CD4-positive, alpha-beta T cell (primary cell): ENCODE measurements at regions not wholly inside any gene's neighbourhood (a gene's known extent, or its start where the extent isn't known, plus 50 kb on each side); places are given as distances from the start of the nearest gene placed in this dataset.

Source experiments
- ATAC-seq: fragments of 200-7000 bp; cut with Tn5 transposase; one replicate; pipeline ENCODE4 v1.10.0; 2022; ENCODE audit warnings: mild to moderate bottlenecking; ENCODE audit not compliant: poor library complexity
- CTCF ChIA-PET: fragments of 350-600 bp; sonication (Branson Sonifier 250); formaldehyde crosslinking; loops from one replicate; lab custom pipeline; 2021; ENCODE audit warnings: antibody characterized with exemption, inconsistent platforms; lab: Charles Lee
- POLR2A ChIA-PET: fragments of 350-600 bp; sonication (Branson Sonifier 250); formaldehyde crosslinking; loops from one replicate; lab custom pipeline; 2021; ENCODE audit warnings: antibody characterized with exemption, inconsistent platforms; lab: Charles Lee
- DNase-seq, 14 experiments: peaks; one replicate each; pipeline ENCODE4 v3.0.0-alpha.2; 2013 to 2020; ENCODE audit warnings: mixed read lengths in 2 of 14
- H3K27ac ChIP-seq, 2 donors: one replicate each; pipeline versions ENCODE4 v1.5.1 to v1.7.0; 2013; ENCODE audit warnings: low read length in 2 of 2, low read depth in 1 of 2, mild to moderate bottlenecking in 1 of 2
- H3K27me3 ChIP-seq, 2 experiments: 1 replicate in 1 of 2; 2 replicates in 1 of 2; pipeline versions ENCODE4 v1.6.1 to v1.7.0; 2013; ENCODE audit warnings: low read length in 2 of 2, control low read depth in 1 of 2, mild to moderate bottlenecking in 1 of 2, moderate library complexity in 1 of 2; ENCODE audit not compliant: insufficient read depth in 2 of 2, control insufficient read depth in 1 of 2
- H3K36me3 ChIP-seq: one replicate; pipeline ENCODE4 v1.6.1; 2013; ENCODE audit warnings: low read length, control low read depth; ENCODE audit not compliant: insufficient read depth
- H3K4me1 ChIP-seq: one replicate; pipeline ENCODE4 v1.6.1; 2013; ENCODE audit warnings: low read length, control low read depth; ENCODE audit not compliant: insufficient read depth
- H3K4me3 ChIP-seq: one replicate; pipeline ENCODE4 v1.5.1; 2013; ENCODE audit warnings: mild to moderate bottlenecking, low read length, moderate library complexity
- H3K9me3 ChIP-seq, 2 experiments: 1 replicate in 1 of 2; 2 replicates in 1 of 2; pipeline versions ENCODE4 v1.6.1 to v1.7.0; 2013; ENCODE audit warnings: low read length in 2 of 2, mild to moderate bottlenecking in 2 of 2, control low read depth in 1 of 2, moderate library complexity in 1 of 2; ENCODE audit not compliant: control insufficient read depth in 1 of 2, insufficient read depth in 1 of 2
- H3K27ac Mint-ChIP-seq: one replicate; pipeline ENCODE4 v1.8.0; 2020; ENCODE audit warnings: mixed read lengths
- H3K27me3 Mint-ChIP-seq: one replicate; pipeline ENCODE4 v1.8.0; 2021; ENCODE audit warnings: mixed read lengths
- H3K36me3 Mint-ChIP-seq: one replicate; pipeline ENCODE4 v1.8.0; 2021; ENCODE audit warnings: low read depth, mixed read lengths
- H3K4me1 Mint-ChIP-seq: one replicate; pipeline ENCODE4 v1.8.0; 2021; ENCODE audit warnings: low read depth, mixed read lengths
- H3K4me3 Mint-ChIP-seq: one replicate; pipeline ENCODE4 v1.8.0; 2020; ENCODE audit warnings: mild to moderate bottlenecking, mixed read lengths
- H3K9me3 Mint-ChIP-seq: one replicate; pipeline ENCODE4 v1.8.0; 2020; ENCODE audit warnings: mixed read lengths
- intact Hi-C, 2 experiments: fragments of 100-400 bp; cut with DNase I in 1 of 2; cut with micrococcal nuclease in 1 of 2; formaldehyde crosslinking; loops; one replicate each; pipeline versions ENCODE4 v1.15.1 to v1.9.0; 2023 to 2025; cut with DNase I, micrococcal nuclease
- TF ChIP-seq, protein P1 (sequence below): fragments of 200-600 bp; IDR thresholded peaks from one replicate; pipeline ENCODE4 v1.8.0; 2022; ENCODE audit warnings: antibody characterized with exemption, mild to moderate bottlenecking

DNA sequence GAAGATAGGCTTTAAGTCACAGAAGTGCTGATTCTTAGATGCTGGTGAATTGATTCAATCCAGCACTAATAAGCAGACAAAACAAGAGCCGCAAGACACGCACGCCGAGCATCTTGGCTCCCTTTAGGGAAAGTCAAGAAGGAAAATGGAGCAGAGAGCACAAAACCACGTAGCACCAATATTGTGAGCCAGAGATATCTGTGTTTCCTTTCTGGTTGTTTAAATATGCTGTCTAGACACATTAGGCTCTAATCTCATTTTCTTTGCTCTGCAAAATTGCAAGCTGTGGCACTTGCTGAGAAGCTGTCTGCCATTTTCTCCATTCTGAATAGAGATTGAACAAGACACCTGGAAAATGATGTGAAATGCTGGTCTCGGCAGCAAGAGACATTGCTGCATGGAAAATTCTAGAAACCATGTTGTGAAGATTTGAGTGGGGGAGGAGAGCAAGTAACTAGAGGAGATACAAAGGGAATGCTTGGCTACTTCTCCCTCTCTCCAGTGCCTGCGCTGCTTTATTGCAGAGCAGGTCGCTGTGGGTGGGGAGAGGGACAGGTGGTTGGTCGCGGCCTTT is 336.3 kb downstream of the MED10 start:
- Histone ChIP-seq H3K27me3 (peaks cover 0 to 2% of the 10 kb centered on the region in 2 experiments), H3K27ac (no peak overlapping the region), H3K9me3 (peaks cover 0 to 14% of the 10 kb centered on the region in 2 experiments), H3K4me1 (no peaks in the 10 kb centered on the region), H3K36me3 (no peaks in the 10 kb centered on the region), H3K4me3 (no peak overlapping the region)
- no peaks in the 10 kb centered on the region for H3K36me3 Mint-ChIP-seq
- ATAC-seq (no peak), DNase-seq (no peak)
- ChIA-PET POLR2A (no interaction called here), CTCF (no interaction called here)
- no peaks in the 10 kb centered on the region for H3K4me1 Mint-ChIP-seq
- intact Hi-C loops: no loop called here
- H3K9me3 Mint-ChIP-seq: no peaks in the 10 kb centered on the region
- H3K27me3 Mint-ChIP-seq: peaks cover 7% of the 10 kb centered on the region
- H3K4me3 Mint-ChIP-seq: no peak overlapping the region
- TF ChIP-seq, protein P1, sequence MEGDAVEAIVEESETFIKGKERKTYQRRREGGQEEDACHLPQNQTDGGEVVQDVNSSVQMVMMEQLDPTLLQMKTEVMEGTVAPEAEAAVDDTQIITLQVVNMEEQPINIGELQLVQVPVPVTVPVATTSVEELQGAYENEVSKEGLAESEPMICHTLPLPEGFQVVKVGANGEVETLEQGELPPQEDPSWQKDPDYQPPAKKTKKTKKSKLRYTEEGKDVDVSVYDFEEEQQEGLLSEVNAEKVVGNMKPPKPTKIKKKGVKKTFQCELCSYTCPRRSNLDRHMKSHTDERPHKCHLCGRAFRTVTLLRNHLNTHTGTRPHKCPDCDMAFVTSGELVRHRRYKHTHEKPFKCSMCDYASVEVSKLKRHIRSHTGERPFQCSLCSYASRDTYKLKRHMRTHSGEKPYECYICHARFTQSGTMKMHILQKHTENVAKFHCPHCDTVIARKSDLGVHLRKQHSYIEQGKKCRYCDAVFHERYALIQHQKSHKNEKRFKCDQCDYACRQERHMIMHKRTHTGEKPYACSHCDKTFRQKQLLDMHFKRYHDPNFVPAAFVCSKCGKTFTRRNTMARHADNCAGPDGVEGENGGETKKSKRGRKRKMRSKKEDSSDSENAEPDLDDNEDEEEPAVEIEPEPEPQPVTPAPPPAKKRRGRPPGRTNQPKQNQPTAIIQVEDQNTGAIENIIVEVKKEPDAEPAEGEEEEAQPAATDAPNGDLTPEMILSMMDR: no peak
- no peak overlapping the region for H3K27ac Mint-ChIP-seq

DNA sequence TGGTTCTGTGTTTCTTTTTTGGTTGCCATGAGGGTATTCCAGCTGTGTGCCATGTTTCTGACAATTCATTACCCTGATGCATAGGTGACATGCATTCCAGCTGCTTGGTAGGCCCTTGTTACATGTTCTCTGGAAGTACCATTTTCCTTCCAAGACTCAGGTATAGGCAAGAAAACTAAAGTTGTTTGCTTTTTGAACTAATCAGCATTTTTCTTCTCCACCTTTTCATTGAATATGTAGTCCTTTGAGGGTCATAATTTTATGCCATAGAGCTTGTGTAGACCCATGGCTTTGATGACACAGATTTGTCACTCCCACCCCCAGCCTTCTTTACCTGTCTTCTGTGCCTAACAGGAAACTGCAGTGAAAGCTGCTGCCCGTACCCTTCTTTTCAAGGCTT is 339.2 kb downstream of the MED10 start:
- Histone ChIP-seq H3K27me3 (peaks cover 0 to under 1% of the 10 kb centered on the region in 2 experiments), H3K9me3 (peaks cover 0 to 2% of the 10 kb centered on the region in 2 experiments), H3K4me3 (no peak overlapping the region), H3K36me3 (no peaks in the 10 kb centered on the region), H3K4me1 (no peaks in the 10 kb centered on the region), H3K27ac (no peak overlapping the region)
- ChIA-PET POLR2A (no interaction called here), CTCF (no interaction called here)
- H3K27ac Mint-ChIP-seq: no peak overlapping the region
- TF ChIP-seq, protein P1: no peak
- intact Hi-C loops: no loop called here
- H3K36me3 Mint-ChIP-seq: no peaks in the 10 kb centered on the region
- peaks cover 6% of the 10 kb centered on the region for H3K27me3 Mint-ChIP-seq
- H3K4me3 Mint-ChIP-seq: no peak overlapping the region
- ATAC-seq (no peak), DNase-seq (no peak)
- no peaks in the 10 kb centered on the region for H3K9me3 Mint-ChIP-seq
- no peaks in the 10 kb centered on the region for H3K4me1 Mint-ChIP-seq

DNA sequence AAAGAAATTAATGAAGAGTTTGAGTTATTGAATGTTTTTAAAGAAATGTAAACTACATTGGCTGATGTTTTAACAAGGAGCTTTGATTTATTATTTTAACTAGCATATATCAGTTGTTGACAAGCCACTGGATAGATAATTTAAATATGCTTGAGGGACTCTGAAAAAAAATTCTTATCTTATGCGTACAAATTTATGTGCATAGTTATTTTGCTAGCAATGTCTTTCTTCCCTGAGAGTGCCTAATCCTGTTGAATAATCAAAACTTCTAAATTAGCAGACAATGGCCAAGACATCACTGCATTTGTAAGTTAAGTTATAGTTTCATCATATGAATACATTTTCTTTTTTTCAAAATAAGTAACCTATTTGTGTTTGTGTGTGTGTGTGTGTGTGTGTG is 342.3 kb downstream of the MED10 start:
- CTCF ChIA-PET: no interaction called here

More for the DNA sequence above, 342.3 kb downstream of the MED10 start:
- POLR2A ChIA-PET: no interaction called here
- H3K9me3 ChIP-seq: no peaks in the 10 kb centered on the region
- H3K36me3 ChIP-seq: no peaks in the 10 kb centered on the region
- ATAC-seq (no peak), DNase-seq (no peak)
- Mint-ChIP-seq H3K9me3 (no peaks in the 10 kb centered on the region), H3K36me3 (no peaks in the 10 kb centered on the region), H3K4me1 (no peaks in the 10 kb centered on the region), H3K4me3 (no peak overlapping the region), H3K27me3 (no peaks in the 10 kb centered on the region), H3K27ac (no peak overlapping the region)
- no peak overlapping the region for H3K27ac ChIP-seq
- H3K4me3 ChIP-seq: no peak overlapping the region
- TF ChIP-seq, protein P1: no peak
- intact Hi-C loops: no loop called here
- H3K4me1 ChIP-seq: no peaks in the 10 kb centered on the region
- no peaks in the 10 kb centered on the region for H3K27me3 ChIP-seq
